ENCODE measurements at regions not wholly inside any gene's neighbourhood (a gene's known extent, or its start where the extent isn't known, plus 50 kb on each side); places are given as distances from the start of the nearest gene placed in this dataset.

- intact Hi-C loops (cut with micrococcal nuclease) = no loop called here
- H3K4me3 Mint-ChIP-seq = no peak overlapping the region
- POLR2A ChIA-PET = no interaction called here
These were observed 1385.0 kb downstream of the TBC1D22A start for GRCh38 chr22:48147404-48147803.

DNA sequence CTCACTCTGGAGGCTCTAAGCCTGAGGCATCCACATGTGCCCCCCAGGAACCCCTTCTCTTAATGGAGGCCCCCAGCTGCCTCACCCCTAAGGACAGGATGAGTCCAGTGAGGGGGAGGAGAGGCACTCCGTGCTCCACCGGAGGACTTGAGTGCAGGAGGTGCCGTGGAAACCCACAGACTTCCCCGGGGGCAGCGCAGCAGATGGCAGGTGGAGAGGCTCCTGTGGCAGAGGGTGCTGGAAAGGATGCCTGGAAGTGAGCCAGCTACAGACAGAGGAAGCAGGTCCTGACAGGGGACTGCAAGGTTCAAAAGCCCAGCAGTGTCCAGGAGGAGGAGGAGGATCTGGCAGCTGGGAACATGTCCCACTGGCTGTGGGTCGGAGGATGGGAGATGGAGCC, 1384.0 kb downstream of the TBC1D22A start:
- no peak for DNase-seq
- H3K4me3 Mint-ChIP-seq = no peak overlapping the region
- H3K36me3 ChIP-seq (replicated peaks in 1 of 2; ENCODE audit: control extremely low read depth in 1 of 2, control insufficient read depth in 1 of 2, extremely low read depth in 1 of 2, insufficient read depth in 2 of 2, low read length in 1 of 2) = no peaks in the 10 kb centered on the region
- WGBS (ENCODE audit: insufficient coverage) = 4% methylated on average over 5 of the region's 6 CpGs
- no peaks in the 10 kb centered on the region for H3K79me2 ChIP-seq (ENCODE audit: control insufficient read depth, insufficient read depth, low read length)
- H3K27me3 Mint-ChIP-seq = peaks cover 32% of the 10 kb centered on the region
- H4K20me1 ChIP-seq (ENCODE audit: control insufficient read depth, insufficient read depth, low read length, poor library complexity, severe bottlenecking) = no peaks in the 10 kb centered on the region
- H3K4me2 ChIP-seq (replicated peaks; ENCODE audit: low read depth, low read length, poor library complexity, severe bottlenecking) = no peak overlapping the region
- H2AFZ ChIP-seq (ENCODE audit: insufficient read depth, low read depth, low read length, poor library complexity, severe bottlenecking) = no peak overlapping the region
- POLR2A ChIA-PET = no interaction called here
- no peak overlapping the region for H3K4me3 ChIP-seq (ENCODE audit: control extremely low read depth in 1 of 5, extremely low read depth in 1 of 5, insufficient read depth in 1 of 5, low read depth in 2 of 5, low read length in 4 of 5)
- H3K4me1 ChIP-seq (ENCODE audit: control insufficient read depth in 2 of 2, insufficient read depth in 2 of 2, low read length in 2 of 2) = peaks cover 16 to 17% of the 10 kb centered on the region in 2 donors
- CTCF ChIA-PET = no interaction called here
- H3K4me1 Mint-ChIP-seq = peaks cover 16% of the 10 kb centered on the region
- peaks cover 0 to 13% (median 3%) of the 10 kb centered on the region in 4 experiments for H3K27me3 ChIP-seq (replicated peaks in 1 of 4; ENCODE audit: control extremely low read depth in 1 of 4, control insufficient read depth in 3 of 4, insufficient read depth in 4 of 4, low read length in 3 of 4)
- H3K9me3 ChIP-seq (ENCODE audit: control extremely low read depth in 1 of 3, control insufficient read depth in 2 of 3, insufficient read depth in 1 of 3, low read length in 2 of 3) = peaks cover 0 to 4% (median 0%) of the 10 kb centered on the region in 3 donors
- H3K27ac ChIP-seq (ENCODE audit: low read length in 2 of 2) = no peak overlapping the region
- H3K9ac ChIP-seq (ENCODE audit: low read length) = no peak overlapping the region
- no peaks in the 10 kb centered on the region for H3K9me3 Mint-ChIP-seq (ENCODE audit: insufficient read depth)
- no peak overlapping the region for H3K27ac Mint-ChIP-seq
- TF ChIP-seq EZH2 (IDR thresholded peaks at IDR 0.05; ENCODE audit: borderline replicate concordance, insufficient read depth, low read depth, low read length, poor library complexity, severe bottlenecking) = no peak
- TF ChIP-seq CTCF (IDR thresholded peaks at IDR 0.05) = no peak
- intact Hi-C loops (cut with micrococcal nuclease) = no loop called here
- ATAC-seq (ENCODE audit: low read depth) = no peak

More at GRCh38 chr22:48147404-48147803, 1385.0 kb downstream of the TBC1D22A start:
- Histone ChIP-seq H3K9ac (ENCODE audit: low read length) (no peak overlapping the region), H3K4me3 (ENCODE audit: control extremely low read depth in 1 of 5, extremely low read depth in 1 of 5, insufficient read depth in 1 of 5, low read depth in 2 of 5, low read length in 4 of 5) (no peak overlapping the region), H3K9me3 (ENCODE audit: control extremely low read depth in 1 of 3, control insufficient read depth in 2 of 3, insufficient read depth in 1 of 3, low read length in 2 of 3) (peaks cover 0 to 4% (median 0%) of the 10 kb centered on the region in 3 donors), H3K4me2 (replicated peaks; ENCODE audit: low read depth, low read length, poor library complexity, severe bottlenecking) (no peak overlapping the region), H3K27ac (ENCODE audit: low read length in 2 of 2) (no peak overlapping the region), H4K20me1 (ENCODE audit: control insufficient read depth, insufficient read depth, low read length, poor library complexity, severe bottlenecking) (no peaks in the 10 kb centered on the region), H3K79me2 (ENCODE audit: control insufficient read depth, insufficient read depth, low read length) (no peaks in the 10 kb centered on the region), H3K27me3 (replicated peaks in 1 of 4; ENCODE audit: control extremely low read depth in 1 of 4, control insufficient read depth in 3 of 4, insufficient read depth in 4 of 4, low read length in 3 of 4) (peaks cover 0 to 9% (median 3%) of the 10 kb centered on the region in 4 experiments), H3K4me1 (ENCODE audit: control insufficient read depth in 2 of 2, insufficient read depth in 2 of 2, low read length in 2 of 2) (peaks cover 19 to 24% of the 10 kb centered on the region in 2 donors), H3K36me3 (replicated peaks in 1 of 2; ENCODE audit: control extremely low read depth in 1 of 2, control insufficient read depth in 1 of 2, extremely low read depth in 1 of 2, insufficient read depth in 2 of 2, low read length in 1 of 2) (no peaks in the 10 kb centered on the region), H2AFZ (ENCODE audit: insufficient read depth, low read depth, low read length, poor library complexity, severe bottlenecking) (no peak overlapping the region)
- WGBS (ENCODE audit: insufficient coverage) = 43% methylated on average over 4 of the region's 4 CpGs
- CTCF ChIA-PET = no interaction called here
- no peak for TF ChIP-seq EZH2 (IDR thresholded peaks at IDR 0.05; ENCODE audit: borderline replicate concordance, insufficient read depth, low read depth, low read length, poor library complexity, severe bottlenecking)
- TF ChIP-seq CTCF (IDR thresholded peaks at IDR 0.05) = no peak
- Mint-ChIP-seq H3K27ac (no peak overlapping the region), H3K9me3 (ENCODE audit: insufficient read depth) (no peaks in the 10 kb centered on the region), H3K4me1 (peaks cover 20% of the 10 kb centered on the region), H3K27me3 (peaks cover 29% of the 10 kb centered on the region)
- ATAC-seq (ENCODE audit: low read depth) = no peak
- DNase-seq = no peak
